GM12873 (cell line): ENCODE measurements at regions not wholly inside any gene's neighbourhood (a gene's known extent, or its start where the extent isn't known, plus 50 kb on each side); places are given as distances from the start of the nearest gene placed in this dataset.

ENCODE experiments used
- TF ChIP-seq, protein P1 (sequence below): IDR thresholded peaks from 2 replicates; pipeline ENCODE4 v1.5.1; 2012; ENCODE audit warnings: low read depth, mild to moderate bottlenecking, moderate library complexity, low read length, control low read depth; ENCODE audit not compliant: insufficient read depth; ENCODE audit errors: missing control alignments

- TF ChIP-seq, protein P1, sequence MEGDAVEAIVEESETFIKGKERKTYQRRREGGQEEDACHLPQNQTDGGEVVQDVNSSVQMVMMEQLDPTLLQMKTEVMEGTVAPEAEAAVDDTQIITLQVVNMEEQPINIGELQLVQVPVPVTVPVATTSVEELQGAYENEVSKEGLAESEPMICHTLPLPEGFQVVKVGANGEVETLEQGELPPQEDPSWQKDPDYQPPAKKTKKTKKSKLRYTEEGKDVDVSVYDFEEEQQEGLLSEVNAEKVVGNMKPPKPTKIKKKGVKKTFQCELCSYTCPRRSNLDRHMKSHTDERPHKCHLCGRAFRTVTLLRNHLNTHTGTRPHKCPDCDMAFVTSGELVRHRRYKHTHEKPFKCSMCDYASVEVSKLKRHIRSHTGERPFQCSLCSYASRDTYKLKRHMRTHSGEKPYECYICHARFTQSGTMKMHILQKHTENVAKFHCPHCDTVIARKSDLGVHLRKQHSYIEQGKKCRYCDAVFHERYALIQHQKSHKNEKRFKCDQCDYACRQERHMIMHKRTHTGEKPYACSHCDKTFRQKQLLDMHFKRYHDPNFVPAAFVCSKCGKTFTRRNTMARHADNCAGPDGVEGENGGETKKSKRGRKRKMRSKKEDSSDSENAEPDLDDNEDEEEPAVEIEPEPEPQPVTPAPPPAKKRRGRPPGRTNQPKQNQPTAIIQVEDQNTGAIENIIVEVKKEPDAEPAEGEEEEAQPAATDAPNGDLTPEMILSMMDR = no peak
Measured at GRCh38 chr7:110382736-110383135, 708.2 kb upstream of the LRRN3 start.

- TF ChIP-seq, protein P1 = no peak
Measured at GRCh38 chr7:110386006-110386405, 704.9 kb upstream of the LRRN3 start.

- TF ChIP-seq, protein P1 = no peak
Measured at GRCh38 chr7:110386913-110387312, 704.0 kb upstream of the LRRN3 start.

DNA sequence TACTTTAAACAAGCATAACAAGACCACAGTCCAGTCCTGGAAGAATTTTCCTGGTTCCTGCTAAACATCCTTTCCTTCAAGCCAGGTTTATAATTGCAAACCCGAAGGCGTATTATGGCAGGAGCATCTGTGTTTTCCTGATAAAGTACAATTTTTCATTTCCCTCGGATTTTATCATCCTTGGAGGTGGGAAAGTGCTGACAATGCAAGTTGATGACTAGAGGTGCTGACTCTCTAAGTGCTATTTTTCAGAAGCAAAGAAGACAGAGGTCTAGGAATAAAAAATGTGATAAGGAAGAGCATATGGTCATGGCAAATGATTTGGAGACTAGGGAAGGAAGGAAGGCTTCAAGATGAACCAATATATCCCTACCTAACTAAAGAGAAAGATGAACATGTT lies 703.2 kb upstream of the LRRN3 start:
- TF ChIP-seq, protein P1 = no peak

- TF ChIP-seq, protein P1 = no peak
Measured at GRCh38 chr7:110388457-110388856, 702.5 kb upstream of the LRRN3 start.

DNA sequence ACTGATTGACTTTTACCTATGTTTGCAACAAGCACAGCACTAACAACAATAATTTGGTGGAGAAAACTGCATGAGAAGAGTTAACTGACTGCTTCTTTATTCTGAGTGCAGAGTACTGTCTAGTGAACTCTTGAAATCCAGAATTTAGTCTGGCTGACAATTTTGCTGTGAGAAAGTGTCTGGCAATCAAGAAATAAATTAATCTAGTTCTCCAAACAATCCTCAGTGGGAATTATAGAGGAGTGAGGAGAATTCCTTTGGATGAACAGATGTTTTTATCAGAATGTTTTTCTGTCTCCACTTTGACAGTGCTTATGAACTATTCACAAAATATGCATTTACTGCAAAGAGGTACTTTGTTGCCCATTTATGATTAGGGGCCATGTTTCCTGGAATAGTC lies 694.9 kb upstream of the LRRN3 start:
- TF ChIP-seq, protein P1 = no peak

DNA sequence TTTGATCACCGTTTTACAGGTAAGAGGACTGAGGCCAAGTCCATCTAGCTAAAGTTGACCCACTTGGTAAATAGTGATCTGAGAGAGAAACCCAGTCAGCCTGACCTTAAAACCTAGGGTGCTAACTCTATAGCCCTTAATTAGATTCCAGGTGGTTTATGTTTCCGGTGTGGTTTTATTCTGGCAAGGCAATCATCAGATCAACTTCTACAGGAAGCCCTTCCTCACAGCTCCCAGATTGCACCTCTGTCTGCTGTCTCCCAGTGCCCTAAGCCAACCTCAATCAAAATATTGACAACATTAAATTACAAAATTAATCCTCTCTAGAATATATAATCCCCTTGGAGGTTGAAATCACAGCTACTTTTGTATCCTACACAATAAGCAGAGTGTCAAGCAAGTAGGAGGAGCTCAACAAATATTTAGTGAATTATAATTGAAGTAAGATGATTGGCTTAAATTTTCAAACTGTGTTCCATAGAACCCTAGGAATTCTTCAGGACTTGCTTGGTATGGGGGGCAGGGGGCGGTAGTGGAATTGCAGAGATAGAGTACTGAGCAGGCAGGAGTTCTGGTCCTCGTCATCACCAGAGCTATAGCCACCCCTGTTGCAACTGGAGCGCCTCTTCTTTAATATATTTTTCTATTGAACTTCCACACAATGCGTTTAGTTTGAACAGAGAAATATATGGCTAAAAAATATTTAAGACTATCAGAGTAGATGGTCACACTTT lies 692.8 kb upstream of the LRRN3 start:
- TF ChIP-seq, protein P1 = no peak
